Liver (tissue), 3 donors: ENCODE measurements at regions not wholly inside any gene's neighbourhood (a gene's known extent, or its start where the extent isn't known, plus 50 kb on each side); places are given as distances from the start of the nearest gene placed in this dataset.

Experiments used
- CTCF ChIP-seq: fragments of 150-350 bp; IDR thresholded peaks from 2 replicates; pipeline ENCODE4 v1.5.1; 2017; ENCODE audit warnings: improper control_type of control experiment, low read depth, low read length; ENCODE audit not compliant: missing input control
- GABPA ChIP-seq, 2 donors: IDR thresholded peaks in 1 of 2; conservative IDR thresholded peaks in 1 of 2; 2 replicates each; pipeline ENCODE4 v1.6.1; 2016; ENCODE audit warnings: antibody characterized with exemption in 2 of 2, mild to moderate bottlenecking in 1 of 2, moderate library complexity in 1 of 2
- REST ChIP-seq: IDR thresholded peaks from 2 replicates; pipeline ENCODE4 v1.6.1; 2016; ENCODE audit warnings: antibody characterized with exemption, mild to moderate bottlenecking
- donor health status: healthy.
- donor health status: healthy.

GRCh38 chr9:79170643-79171042 lies 401.1 kb upstream of the TLE4 start:
- no peak for TF ChIP-seq CTCF
- no peak for TF ChIP-seq GABPA (IDR thresholded peaks at IDR 0.05 in 1 of 2, conservative IDR thresholded peaks at IDR 0.05 in 1 of 2)
- no peak for TF ChIP-seq REST
